ENCODE measurements at regions not wholly inside any gene's neighbourhood (a gene's known extent, or its start where the extent isn't known, plus 50 kb on each side); places are given as distances from the start of the nearest gene placed in this dataset.
A peak's percentile ranks its signal among the peaks of the same experiment; 100 is the strongest.

GRCh38 chr9:129387822-129388221 lies 209.8 kb upstream of the IER5L start:
- no peak for TF ChIP-seq CTCF (IDR thresholded peaks at IDR 0.05)
- Histone ChIP-seq H3K4me1 (ENCODE audit: control insufficient read depth in 1 of 2, low read depth in 2 of 2) (peaks cover 1 to 12% of the 10 kb centered on the region in 2 donors), H3K36me3 (no peaks in the 10 kb centered on the region), H3K27me3 (replicated peaks; ENCODE audit: insufficient read depth) (no peaks in the 10 kb centered on the region), H3K9me3 (no peaks in the 10 kb centered on the region), H3K27ac (no peak overlapping the region), H3K4me3 (no peak overlapping the region)
- ATAC-seq (ENCODE audit: insufficient number of reproducible peaks, low FRiP score, low read depth) (no peak), DNase-seq (ENCODE audit: low spot score) (no peak)

GRCh38 chr9:129386812-129387177 lies 208.7 kb upstream of the IER5L start:
- Histone ChIP-seq H3K4me3 (no peak overlapping the region), H3K36me3 (no peaks in the 10 kb centered on the region), H3K27ac (no peak overlapping the region), H3K4me1 (ENCODE audit: control insufficient read depth in 1 of 2, low read depth in 2 of 2) (peaks cover 8 to 19% of the 10 kb centered on the region in 2 donors), H3K9me3 (no peaks in the 10 kb centered on the region), H3K27me3 (replicated peaks; ENCODE audit: insufficient read depth) (no peaks in the 10 kb centered on the region)
- TF ChIP-seq CTCF (IDR thresholded peaks at IDR 0.05): no peak
- DNase-seq (ENCODE audit: low spot score) (no peak), ATAC-seq (ENCODE audit: insufficient number of reproducible peaks, low FRiP score, low read depth) (no peak)

GRCh38 chr9:129385211-129385934 lies 207.3 kb upstream of the IER5L start:
- Histone ChIP-seq H3K9me3 (no peaks in the 10 kb centered on the region), H3K27ac (no peak overlapping the region), H3K27me3 (replicated peaks; ENCODE audit: insufficient read depth) (no peaks in the 10 kb centered on the region), H3K4me3 (no peak overlapping the region), H3K36me3 (no peaks in the 10 kb centered on the region), H3K4me1 (ENCODE audit: control insufficient read depth in 1 of 2, low read depth in 2 of 2) (peaks cover 8 to 19% of the 10 kb centered on the region in 2 donors)
- DNase-seq (ENCODE audit: low spot score) (no peak), ATAC-seq (ENCODE audit: insufficient number of reproducible peaks, low FRiP score, low read depth) (no peak)
- TF ChIP-seq CTCF (IDR thresholded peaks at IDR 0.05): no peak

- no peak for DNase-seq (ENCODE audit: low spot score)
- TF ChIP-seq CTCF (IDR thresholded peaks at IDR 0.05): no peak
- Histone ChIP-seq H3K36me3 (no peaks in the 10 kb centered on the region), H3K9me3 (no peaks in the 10 kb centered on the region), H3K4me1 (ENCODE audit: control insufficient read depth in 1 of 2, low read depth in 2 of 2) (peaks cover 8 to 19% of the 10 kb centered on the region in 2 donors), H3K4me3 (no peak overlapping the region), H3K27me3 (replicated peaks; ENCODE audit: insufficient read depth) (no peaks in the 10 kb centered on the region), H3K27ac (peak overlapping the region; percentile 88 to 90)
- no peak for ATAC-seq (ENCODE audit: insufficient number of reproducible peaks, low FRiP score, low read depth)
These were observed 206.6 kb upstream of the IER5L start for GRCh38 chr9:129384491-129385210.

- ATAC-seq (ENCODE audit: insufficient number of reproducible peaks, low FRiP score, low read depth) (peak; percentile 61), DNase-seq (ENCODE audit: low spot score) (peak; percentile 36)
- peak; percentile 26 for TF ChIP-seq CTCF (IDR thresholded peaks at IDR 0.05)
- Histone ChIP-seq H3K9me3 (no peaks in the 10 kb centered on the region), H3K4me1 (ENCODE audit: control insufficient read depth in 1 of 2, low read depth in 2 of 2) (peaks cover 8 to 19% of the 10 kb centered on the region in 2 donors), H3K4me3 (peak overlapping the region; percentile 78), H3K36me3 (no peaks in the 10 kb centered on the region), H3K27me3 (replicated peaks; ENCODE audit: insufficient read depth) (no peaks in the 10 kb centered on the region), H3K27ac (peak overlapping the region; percentile 88 to 90)
These were observed 205.8 kb upstream of the IER5L start for GRCh38 chr9:129383561-129384490.
